CD14-positive monocyte (primary cell): ENCODE measurements at regions not wholly inside any gene's neighbourhood (a gene's known extent, or its start where the extent isn't known, plus 50 kb on each side); places are given as distances from the start of the nearest gene placed in this dataset.

Experiments used
- DNase-seq, 3 donors: peaks; one replicate each; pipeline ENCODE4 v3.0.0-alpha.2; 2011 to 2022
- H2AFZ ChIP-seq: 2 replicates; pipeline ENCODE4 v1.6.0; 2012; ENCODE audit warnings: mild to moderate bottlenecking, low read depth, low read length, inconsistent platforms; ENCODE audit not compliant: insufficient read depth, poor library complexity, severe bottlenecking
- H3K27ac ChIP-seq, 2 donors: 1 replicate in 1 of 2; 2 replicates in 1 of 2; pipeline ENCODE4 v1.5.1; 2012 to 2013; ENCODE audit warnings: low read length in 2 of 2, control low read depth in 1 of 2, inconsistent platforms in 1 of 2, low read depth in 1 of 2, mild to moderate bottlenecking in 1 of 2
- H3K27me3 ChIP-seq, 2 donors: one replicate each; pipeline versions ENCODE4 v1.6.0 to v1.6.1; 2011 to 2013; ENCODE audit warnings: low read length in 2 of 2; ENCODE audit not compliant: control insufficient read depth in 2 of 2, insufficient read depth in 2 of 2
- H3K36me3 ChIP-seq, 2 donors: replicated peaks in 1 of 2; 1 replicate in 1 of 2; 2 replicates in 1 of 2; pipeline versions ENCODE4 v1.5.1 to v1.6.1; 2012 to 2013; ENCODE audit warnings: low read length in 2 of 2, control low read depth in 1 of 2, inconsistent platforms in 1 of 2, mild to moderate bottlenecking in 1 of 2; ENCODE audit not compliant: insufficient read depth in 2 of 2, control insufficient read depth in 1 of 2
- H3K4me1 ChIP-seq, 2 donors: 1 replicate in 1 of 2; 2 replicates in 1 of 2; pipeline versions ENCODE4 v1.5.1 to v1.6.1; 2012 to 2013; ENCODE audit warnings: low read length in 2 of 2, control low read depth in 1 of 2, inconsistent platforms in 1 of 2, mild to moderate bottlenecking in 1 of 2, moderate library complexity in 1 of 2; ENCODE audit not compliant: insufficient read depth in 2 of 2, control insufficient read depth in 1 of 2
- H3K4me2 ChIP-seq: replicated peaks from 2 replicates; pipeline ENCODE3; 2012; ENCODE audit warnings: low read length, moderate library complexity, mild to moderate bottlenecking; ENCODE audit not compliant: poor library complexity, severe bottlenecking; ENCODE audit errors: extremely low read depth
- H3K4me3 ChIP-seq, 3 experiments: fragments of 200-600 bp in 1 of 3; sonication (generic) in 1 of 3; replicated peaks in 1 of 3; 1 replicate in 2 of 3; 2 replicates in 1 of 3; pipeline ENCODE4 v1.5.1; 2011 to 2013; ENCODE audit warnings: low read length in 3 of 3, mild to moderate bottlenecking in 3 of 3, control low read depth in 2 of 3, low read depth in 2 of 3, inconsistent platforms in 1 of 3, moderate library complexity in 1 of 3
- H3K79me2 ChIP-seq: 2 replicates; pipeline ENCODE4 v1.6.0; 2012; ENCODE audit warnings: mild to moderate bottlenecking, control low read depth, inconsistent platforms, low read length, moderate library complexity; ENCODE audit not compliant: insufficient read depth
- H3K9ac ChIP-seq: 2 replicates; pipeline ENCODE4 v1.6.0; 2017; ENCODE audit warnings: low read length, mild to moderate bottlenecking; ENCODE audit not compliant: insufficient read depth, poor library complexity, severe bottlenecking
- H3K9me3 ChIP-seq, 2 donors: replicated peaks in 1 of 2; 1 replicate in 1 of 2; 2 replicates in 1 of 2; pipeline versions ENCODE4 v1.5.1 to v1.6.1; 2012 to 2013; ENCODE audit warnings: low read length in 2 of 2, control low read depth in 1 of 2; ENCODE audit not compliant: control insufficient read depth in 1 of 2, insufficient read depth in 1 of 2
- H4K20me1 ChIP-seq: 2 replicates; pipeline ENCODE4 v1.6.0; 2012; ENCODE audit warnings: mild to moderate bottlenecking, low read length, control low read depth, moderate library complexity; ENCODE audit not compliant: insufficient read depth
- H3K27ac Mint-ChIP-seq, 7 donors: one replicate each; pipeline ENCODE4 v1.8.0; 2020; ENCODE audit warnings: mild to moderate bottlenecking in 7 of 7, mixed read lengths in 7 of 7, moderate library complexity in 6 of 7, inconsistent platforms in 2 of 7
- H3K27me3 Mint-ChIP-seq, 3 donors: one replicate each; pipeline ENCODE4 v1.8.0; 2021 to 2022; ENCODE audit warnings: low read depth in 3 of 3, mild to moderate bottlenecking in 3 of 3, mixed read lengths in 3 of 3, moderate library complexity in 3 of 3, inconsistent platforms in 1 of 3
- H3K36me3 Mint-ChIP-seq, 2 donors: one replicate each; pipeline ENCODE4 v1.8.0; 2020; ENCODE audit warnings: mixed read lengths in 2 of 2, inconsistent platforms in 1 of 2, mild to moderate bottlenecking in 1 of 2
- H3K4me1 Mint-ChIP-seq: one replicate; pipeline ENCODE4 v1.8.0; 2020; ENCODE audit warnings: mild to moderate bottlenecking, mixed read lengths
- H3K4me3 Mint-ChIP-seq, 2 donors: one replicate each; pipeline ENCODE4 v1.8.0; 2020; ENCODE audit warnings: mild to moderate bottlenecking in 2 of 2, mixed read lengths in 2 of 2, moderate library complexity in 1 of 2
- H3K9me3 Mint-ChIP-seq, 7 donors: one replicate each; pipeline ENCODE4 v1.8.0; 2020 to 2022; ENCODE audit warnings: mixed read lengths in 7 of 7, mild to moderate bottlenecking in 6 of 7, moderate library complexity in 6 of 7, inconsistent platforms in 2 of 7
- CTCF ChIP-seq: fragments of 200-600 bp; IDR thresholded peaks from one replicate; pipeline ENCODE4 v1.8.0; 2022; ENCODE audit warnings: antibody characterized with exemption, mild to moderate bottlenecking
- WGBS: methylation state at CpG from one replicate; pipeline ENCODE4 v1.1.5; 2013; ENCODE audit warnings: missing lambda C conversion rate; ENCODE audit not compliant: insufficient coverage; 5-methylcytosine and 5-hydroxymethylcytosine counted together
- intact Hi-C, 2 donors: fragments of 100-400 bp; cut with micrococcal nuclease; formaldehyde crosslinking; loops; one replicate each; pipeline versions ENCODE4 v1.15.0 to v1.15.1; 2023

DNA sequence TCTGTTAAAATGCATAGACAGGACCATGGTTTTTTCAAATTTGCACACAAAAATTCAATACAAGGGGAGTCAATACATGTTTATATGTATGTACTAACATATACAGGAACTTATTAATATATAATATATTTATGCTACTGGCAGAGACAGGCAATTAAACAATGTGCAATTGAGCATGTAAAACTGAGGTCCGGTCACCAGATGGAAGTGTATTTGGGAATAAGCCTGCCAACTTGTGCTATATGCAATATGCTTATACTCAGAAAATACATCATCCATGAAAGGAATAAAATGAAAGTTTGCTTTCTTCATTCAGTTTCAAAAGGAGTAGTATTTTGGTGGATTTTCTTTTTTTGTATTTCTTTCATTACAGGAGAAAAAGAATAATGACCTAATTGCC is 640.2 kb upstream of the CXADR start:
- DNase-seq = no peak
- H3K27me3 ChIP-seq = no peaks in the 10 kb centered on the region
- H3K9me3 Mint-ChIP-seq = peaks cover 2 to 7% (median 4%) of the 10 kb centered on the region in 7 donors
- H3K4me3 Mint-ChIP-seq = no peak overlapping the region
- WGBS = no CpG with 5 or more reads among the region's 1 CpG
- H3K27me3 Mint-ChIP-seq = no peaks in the 10 kb centered on the region
- H3K36me3 ChIP-seq = no peaks in the 10 kb centered on the region
- no peak overlapping the region for H3K27ac Mint-ChIP-seq
- no peak overlapping the region for H3K27ac ChIP-seq
- no peak overlapping the region for H3K4me3 ChIP-seq
- no peaks in the 10 kb centered on the region for H3K4me1 ChIP-seq
- no peak for TF ChIP-seq CTCF
- H3K9me3 ChIP-seq = peaks cover 0 to 2% of the 10 kb centered on the region in 2 donors
- no peak overlapping the region for H2AFZ ChIP-seq
- no peak overlapping the region for H3K9ac ChIP-seq
- no peaks in the 10 kb centered on the region for H4K20me1 ChIP-seq
- H3K79me2 ChIP-seq = no peaks in the 10 kb centered on the region
- intact Hi-C loops = no loop called here
- H3K4me2 ChIP-seq = no peak overlapping the region
- no peaks in the 10 kb centered on the region for H3K36me3 Mint-ChIP-seq
- peaks cover 4% of the 10 kb centered on the region for H3K4me1 Mint-ChIP-seq

GRCh38 chr21:16873176-16873575 is 639.7 kb upstream of the CXADR start:
- no peak overlapping the region for H3K4me3 Mint-ChIP-seq
- no peak overlapping the region for H3K4me3 ChIP-seq
- no peaks in the 10 kb centered on the region for H3K36me3 ChIP-seq
- no peak for TF ChIP-seq CTCF
- H3K4me1 Mint-ChIP-seq = peaks cover 4% of the 10 kb centered on the region
- H3K9me3 Mint-ChIP-seq = peaks cover 0 to 7% (median 4%) of the 10 kb centered on the region in 7 donors
- no peaks in the 10 kb centered on the region for H4K20me1 ChIP-seq
- no peaks in the 10 kb centered on the region for H3K36me3 Mint-ChIP-seq
- H3K27ac Mint-ChIP-seq = no peak overlapping the region
- H3K9me3 ChIP-seq = peaks cover 0 to 2% of the 10 kb centered on the region in 2 donors
- 100% methylated on average over 1 of the region's 2 CpGs for WGBS
- no peak overlapping the region for H3K4me2 ChIP-seq
- no peaks in the 10 kb centered on the region for H3K27me3 Mint-ChIP-seq
- no peak for DNase-seq
- no peaks in the 10 kb centered on the region for H3K79me2 ChIP-seq
- H2AFZ ChIP-seq = no peak overlapping the region
- intact Hi-C loops = no loop called here
- H3K4me1 ChIP-seq = no peaks in the 10 kb centered on the region
- H3K27me3 ChIP-seq = no peaks in the 10 kb centered on the region
- no peak overlapping the region for H3K27ac ChIP-seq
- no peak overlapping the region for H3K9ac ChIP-seq
